ENCODE measurements at regions not wholly inside any gene's neighbourhood (a gene's known extent, or its start where the extent isn't known, plus 50 kb on each side); places are given as distances from the start of the nearest gene placed in this dataset.

DNA sequence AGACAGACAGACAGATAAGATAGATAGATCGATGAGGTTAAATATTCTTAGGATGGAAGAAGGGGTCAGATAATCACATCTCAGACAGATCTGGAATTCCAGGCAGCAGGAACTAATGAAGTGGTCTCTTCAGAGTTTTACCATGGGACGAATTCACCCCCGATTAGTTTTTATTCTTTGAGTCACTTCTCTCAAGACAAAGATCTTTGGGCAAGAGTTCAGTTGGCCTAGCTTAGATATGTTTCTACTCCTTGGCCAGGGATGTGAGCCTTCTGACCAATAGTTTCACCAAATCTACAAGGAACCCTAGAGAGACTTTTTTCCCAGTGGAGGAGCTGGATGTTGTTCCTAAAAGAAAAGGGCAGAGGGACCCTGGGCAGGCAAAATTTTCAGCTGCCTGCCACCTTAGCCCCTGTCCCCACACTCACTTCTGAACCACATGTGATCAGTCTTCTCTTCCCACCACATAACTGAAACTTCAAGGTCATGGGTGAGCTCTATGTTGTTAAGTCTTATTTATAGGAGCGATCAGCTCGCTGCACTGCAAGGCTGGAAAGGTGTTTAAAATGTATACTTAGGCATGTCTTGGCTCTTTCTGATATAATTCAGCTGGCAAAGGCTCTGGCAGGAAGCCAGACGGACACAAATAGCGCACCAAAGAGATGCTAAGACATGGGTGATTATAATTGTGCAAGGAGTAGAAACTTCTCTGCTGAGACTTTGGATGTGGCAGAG, 132.9 kb downstream of the PALM2AKAP2 start:
- ATAC-seq (replicated peaks), result no peak
- Mint-ChIP-seq H3K27me3 (no peaks in the 10 kb centered on the region), H3K4me3 (peak overlapping the region; percentile 36 to 37), H3K27ac (no peak overlapping the region), H3K9me3 (no peaks in the 10 kb centered on the region), H3K4me1 (peaks cover 33 to 42% of the 10 kb centered on the region in 2 donors), H3K36me3 (peaks cover 0 to 5% of the 10 kb centered on the region in 2 donors)
- DNase-seq, result no peak

DNA sequence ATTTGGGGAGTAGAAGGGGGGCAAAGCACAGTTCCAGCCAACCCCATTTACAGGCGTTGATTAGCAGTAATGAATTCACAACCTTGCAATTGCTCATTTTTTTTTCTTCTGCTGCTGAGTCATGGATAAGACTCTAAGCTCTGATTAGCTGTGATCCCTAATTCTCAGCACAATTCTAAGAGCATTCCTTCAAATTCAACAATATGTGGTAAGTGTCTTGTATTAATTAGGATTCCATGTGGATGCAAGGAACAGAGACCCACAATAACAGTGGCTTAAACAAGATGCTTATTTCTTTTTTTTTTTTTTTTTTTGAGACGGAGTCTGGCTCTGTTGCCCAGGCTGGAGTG, 133.4 kb downstream of the PALM2AKAP2 start:
- Mint-ChIP-seq H3K27me3 (no peaks in the 10 kb centered on the region), H3K27ac (no peak overlapping the region), H3K4me1 (peaks cover 34 to 47% of the 10 kb centered on the region in 2 donors), H3K36me3 (peaks cover 0 to 5% of the 10 kb centered on the region in 2 donors), H3K9me3 (no peaks in the 10 kb centered on the region), H3K4me3 (peak overlapping the region; percentile 36 to 37)
- no peak for ATAC-seq (replicated peaks)
- no peak for DNase-seq

GRCh38 chr9:109914280-109915027, 134.5 kb downstream of the PALM2AKAP2 start:
- ATAC-seq (replicated peaks) (peak; percentile 64 to 72), DNase-seq (peak; percentile 81)
- H3K4me1 Mint-ChIP-seq, result peaks cover 39 to 56% of the 10 kb centered on the region in 2 donors
- peaks cover 0 to 5% of the 10 kb centered on the region in 2 donors for H3K36me3 Mint-ChIP-seq
- H3K4me3 Mint-ChIP-seq, result peak overlapping the region; percentile 1 to 56
- no peaks in the 10 kb centered on the region for H3K27me3 Mint-ChIP-seq
- H3K27ac Mint-ChIP-seq, result no peak overlapping the region
- H3K9me3 Mint-ChIP-seq, result no peaks in the 10 kb centered on the region

DNA sequence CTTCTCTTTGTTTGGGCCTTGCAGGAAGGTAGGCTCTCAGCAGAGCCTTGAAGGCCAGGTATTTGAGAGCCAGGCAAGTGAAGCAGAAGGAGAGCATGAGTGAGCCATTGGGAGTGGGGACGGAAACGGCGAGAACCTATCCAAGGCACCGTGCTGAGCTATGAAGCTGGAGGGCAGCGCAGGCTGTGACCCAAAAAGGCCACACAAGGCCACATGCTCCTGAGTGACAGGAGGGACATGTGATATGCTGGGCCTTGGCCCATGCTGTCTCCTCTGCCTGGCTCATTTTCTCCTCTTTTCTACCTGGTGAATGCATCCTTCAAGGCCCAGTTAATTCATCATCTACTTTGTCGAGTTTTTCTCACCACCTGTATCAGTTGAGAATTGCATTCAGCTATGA, 136.3 kb downstream of the PALM2AKAP2 start:
- no peaks in the 10 kb centered on the region for H3K27me3 Mint-ChIP-seq
- H3K27ac Mint-ChIP-seq, result peak overlapping the region; percentile 95
- H3K9me3 Mint-ChIP-seq, result peaks cover 3% of the 10 kb centered on the region in 2 donors
- peak overlapping the region in 1 of 2 donors; percentile 14 for H3K4me3 Mint-ChIP-seq
- peaks cover 9 to 10% of the 10 kb centered on the region in 2 donors for H3K36me3 Mint-ChIP-seq
- DNase-seq, result no peak
- ATAC-seq (replicated peaks), result no peak
- peaks cover 51 to 73% of the 10 kb centered on the region in 2 donors for H3K4me1 Mint-ChIP-seq

GRCh38 chr9:109918339-109919163, 138.6 kb downstream of the PALM2AKAP2 start:
- Mint-ChIP-seq H3K27ac (peak overlapping the region; percentile 95), H3K27me3 (no peaks in the 10 kb centered on the region), H3K9me3 (peaks cover 3 to 5% of the 10 kb centered on the region in 2 donors), H3K36me3 (peaks cover 11 to 12% of the 10 kb centered on the region in 2 donors), H3K4me3 (peak overlapping the region; percentile 62 to 63), H3K4me1 (peaks cover 63 to 87% of the 10 kb centered on the region in 2 donors)
- ATAC-seq (replicated peaks) (peak; percentile 76 to 79), DNase-seq (peak; percentile 88)

- no peaks in the 10 kb centered on the region for H3K27me3 Mint-ChIP-seq
- H3K36me3 Mint-ChIP-seq, result peaks cover 11 to 12% of the 10 kb centered on the region in 2 donors
- H3K4me1 Mint-ChIP-seq, result peaks cover 55 to 74% of the 10 kb centered on the region in 2 donors
- H3K4me3 Mint-ChIP-seq, result peak overlapping the region; percentile 28 to 55
- no peak for ATAC-seq (replicated peaks)
- H3K9me3 Mint-ChIP-seq, result peaks cover 3 to 5% of the 10 kb centered on the region in 2 donors
- peak overlapping the region; percentile 98 for H3K27ac Mint-ChIP-seq
- no peak for DNase-seq
Observed at GRCh38 chr9:109919736-109920408, 139.9 kb downstream of the PALM2AKAP2 start.

GRCh38 chr9:109922617-109923470, 142.8 kb downstream of the PALM2AKAP2 start:
- H3K4me1 Mint-ChIP-seq, result peaks cover 49 to 73% of the 10 kb centered on the region in 2 donors
- peaks cover 7 to 12% of the 10 kb centered on the region in 2 donors for H3K36me3 Mint-ChIP-seq
- H3K27me3 Mint-ChIP-seq, result no peaks in the 10 kb centered on the region
- ATAC-seq (replicated peaks) (no peak), DNase-seq (no peak)
- peak overlapping the region; percentile 63 for H3K27ac Mint-ChIP-seq
- no peak overlapping the region for H3K4me3 Mint-ChIP-seq
- peaks cover 3 to 5% of the 10 kb centered on the region in 2 donors for H3K9me3 Mint-ChIP-seq

GRCh38 chr9:109923471-109923760, 143.4 kb downstream of the PALM2AKAP2 start:
- no peak for ATAC-seq (replicated peaks)
- peaks cover 45 to 72% of the 10 kb centered on the region in 2 donors for H3K4me1 Mint-ChIP-seq
- peak overlapping the region; percentile 63 for H3K27ac Mint-ChIP-seq
- peaks cover 7 to 12% of the 10 kb centered on the region in 2 donors for H3K36me3 Mint-ChIP-seq
- H3K9me3 Mint-ChIP-seq, result peaks cover 3 to 5% of the 10 kb centered on the region in 2 donors
- no peaks in the 10 kb centered on the region for H3K27me3 Mint-ChIP-seq
- H3K4me3 Mint-ChIP-seq, result no peak overlapping the region
- DNase-seq, result no peak

DNA sequence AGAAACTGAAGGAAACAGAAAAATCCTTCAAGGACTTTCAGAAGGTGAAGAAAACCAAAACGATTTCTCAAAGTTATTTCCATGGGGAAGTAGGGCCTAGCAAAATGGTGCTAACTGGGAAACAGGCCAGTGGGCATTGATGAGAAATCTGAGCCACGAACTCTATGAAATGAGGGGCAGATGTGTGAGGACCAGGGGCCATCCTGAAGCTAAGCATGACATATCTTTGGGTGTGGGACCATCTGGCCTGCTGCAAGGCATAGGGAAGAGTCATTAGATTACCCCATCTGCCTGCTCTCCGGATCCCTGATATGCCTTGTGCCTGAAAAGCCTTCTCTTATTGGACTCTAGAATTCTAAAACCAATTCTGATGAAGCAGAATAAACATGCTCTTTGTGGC, 143.8 kb downstream of the PALM2AKAP2 start:
- Mint-ChIP-seq H3K4me3 (no peak overlapping the region), H3K27ac (no peak overlapping the region), H3K4me1 (peaks cover 41 to 72% of the 10 kb centered on the region in 2 donors), H3K27me3 (no peaks in the 10 kb centered on the region), H3K36me3 (peaks cover 7 to 12% of the 10 kb centered on the region in 2 donors), H3K9me3 (peaks cover 3 to 5% of the 10 kb centered on the region in 2 donors)
- ATAC-seq (replicated peaks) (no peak), DNase-seq (no peak)

- Mint-ChIP-seq H3K27me3 (no peaks in the 10 kb centered on the region), H3K4me1 (peaks cover 40 to 57% of the 10 kb centered on the region in 2 donors), H3K27ac (peak overlapping the region; percentile 92), H3K4me3 (peak overlapping the region in 1 of 2 donors; percentile 61), H3K36me3 (peaks cover 4 to 8% of the 10 kb centered on the region in 2 donors), H3K9me3 (peaks cover 0 to 2% of the 10 kb centered on the region in 2 donors)
- ATAC-seq (replicated peaks) (no peak), DNase-seq (no peak)
Observed at GRCh38 chr9:109925799-109926198, 145.8 kb downstream of the PALM2AKAP2 start.

- ATAC-seq (replicated peaks), result peak; percentile 57 to 74
- H3K4me3 Mint-ChIP-seq, result peak overlapping the region; percentile 16 to 57
- peak overlapping the region; percentile 75 for H3K27ac Mint-ChIP-seq
- H3K27me3 Mint-ChIP-seq, result no peaks in the 10 kb centered on the region
- peaks cover under 1 to 2% of the 10 kb centered on the region in 2 donors for H3K36me3 Mint-ChIP-seq
- no peaks in the 10 kb centered on the region for H3K9me3 Mint-ChIP-seq
- no peak for DNase-seq
- peaks cover 35 to 51% of the 10 kb centered on the region in 2 donors for H3K4me1 Mint-ChIP-seq
Observed at GRCh38 chr9:109926421-109926869, 146.4 kb downstream of the PALM2AKAP2 start.

DNA sequence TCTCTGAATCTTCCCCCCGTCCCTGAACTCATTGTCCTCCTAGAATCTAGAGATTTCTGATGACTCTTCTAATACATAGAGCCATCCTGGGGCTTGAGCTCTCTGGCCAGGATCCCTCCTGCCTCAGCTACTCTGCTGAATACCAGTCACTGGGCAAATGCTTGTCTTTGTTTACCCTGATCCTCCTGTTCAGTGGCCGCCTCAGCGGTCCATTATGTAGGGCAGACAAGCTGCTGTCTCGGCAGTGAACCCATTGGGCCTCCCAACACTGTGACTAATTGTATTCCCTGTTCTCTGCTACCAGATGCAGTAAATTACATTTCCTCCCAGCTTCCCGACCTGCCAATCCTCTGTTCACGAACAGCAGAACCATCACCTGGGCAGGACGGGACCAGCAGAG, 151.6 kb downstream of the PALM2AKAP2 start:
- Mint-ChIP-seq H3K27ac (no peak overlapping the region), H3K4me3 (no peak overlapping the region), H3K36me3 (no peaks in the 10 kb centered on the region), H3K9me3 (no peaks in the 10 kb centered on the region), H3K27me3 (no peaks in the 10 kb centered on the region), H3K4me1 (peaks cover 34 to 58% of the 10 kb centered on the region in 2 donors)
- no peak for DNase-seq
- no peak for ATAC-seq (replicated peaks)
